Keratinocyte (primary cell): ENCODE measurements at regions not wholly inside any gene's neighbourhood (a gene's known extent, or its start where the extent isn't known, plus 50 kb on each side); places are given as distances from the start of the nearest gene placed in this dataset.

ENCODE experiments used
- EZH2 ChIP-seq: IDR thresholded peaks from one replicate; pipeline ENCODE4 v1.6.1; 2012; ENCODE audit warnings: inconsistent platforms, mild to moderate bottlenecking, low read length, moderate library complexity
- TF ChIP-seq, protein P1 (sequence below), 3 experiments: IDR thresholded peaks in 1 of 3; conservative IDR thresholded peaks in 1 of 3; optimal IDR thresholded peaks in 1 of 3; 2 replicates in 2 of 3; 3 replicates in 1 of 3; pipeline versions ENCODE3 to v1.5.1; 2011; ENCODE audit warnings: low read length in 3 of 3, mild to moderate bottlenecking in 3 of 3, moderate library complexity in 2 of 3, control low read depth in 1 of 3, inconsistent platforms in 1 of 3; ENCODE audit not compliant: insufficient read depth in 2 of 3; ENCODE audit errors: extremely low read depth in 1 of 3

DNA sequence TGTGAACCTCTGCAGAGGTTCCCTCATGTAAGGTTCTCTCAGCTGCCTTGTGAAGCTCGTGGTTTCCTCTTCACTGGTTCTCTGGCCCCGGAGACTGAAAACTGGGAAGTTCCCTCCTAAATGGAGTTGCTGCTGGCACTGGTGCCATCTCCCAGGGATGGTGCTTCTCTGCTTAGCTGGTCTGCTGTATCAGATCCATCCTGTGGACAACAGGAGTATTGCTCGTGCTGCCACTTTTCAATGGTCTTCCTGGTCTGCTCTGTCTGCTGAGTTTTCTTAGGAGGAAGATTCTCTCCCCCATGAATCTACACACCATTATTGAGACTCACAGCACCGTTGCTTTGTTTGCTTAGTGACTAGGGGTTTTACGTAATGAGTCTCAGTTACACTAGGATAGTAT lies 247.8 kb downstream of the OTUD1 start:
- TF ChIP-seq, protein P1, sequence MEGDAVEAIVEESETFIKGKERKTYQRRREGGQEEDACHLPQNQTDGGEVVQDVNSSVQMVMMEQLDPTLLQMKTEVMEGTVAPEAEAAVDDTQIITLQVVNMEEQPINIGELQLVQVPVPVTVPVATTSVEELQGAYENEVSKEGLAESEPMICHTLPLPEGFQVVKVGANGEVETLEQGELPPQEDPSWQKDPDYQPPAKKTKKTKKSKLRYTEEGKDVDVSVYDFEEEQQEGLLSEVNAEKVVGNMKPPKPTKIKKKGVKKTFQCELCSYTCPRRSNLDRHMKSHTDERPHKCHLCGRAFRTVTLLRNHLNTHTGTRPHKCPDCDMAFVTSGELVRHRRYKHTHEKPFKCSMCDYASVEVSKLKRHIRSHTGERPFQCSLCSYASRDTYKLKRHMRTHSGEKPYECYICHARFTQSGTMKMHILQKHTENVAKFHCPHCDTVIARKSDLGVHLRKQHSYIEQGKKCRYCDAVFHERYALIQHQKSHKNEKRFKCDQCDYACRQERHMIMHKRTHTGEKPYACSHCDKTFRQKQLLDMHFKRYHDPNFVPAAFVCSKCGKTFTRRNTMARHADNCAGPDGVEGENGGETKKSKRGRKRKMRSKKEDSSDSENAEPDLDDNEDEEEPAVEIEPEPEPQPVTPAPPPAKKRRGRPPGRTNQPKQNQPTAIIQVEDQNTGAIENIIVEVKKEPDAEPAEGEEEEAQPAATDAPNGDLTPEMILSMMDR (optimal IDR thresholded peaks at IDR 0.05 in 1 of 3, IDR thresholded peaks at IDR 0.05 in 1 of 3, conservative IDR thresholded peaks at IDR 0.05 in 1 of 3; ENCODE audit: extremely low read depth in 1 of 3, insufficient read depth in 2 of 3, low read length in 3 of 3), result no peak
- no peak for TF ChIP-seq EZH2
